Fibroblast of the aortic adventitia (primary cell): ENCODE measurements at regions not wholly inside any gene's neighbourhood (a gene's known extent, or its start where the extent isn't known, plus 50 kb on each side); places are given as distances from the start of the nearest gene placed in this dataset.

Experiments used
- DNase-seq: peaks from one replicate; pipeline ENCODE4 v3.0.0-alpha.2; 2010; ENCODE audit warnings: low read depth
- H3K4me3 ChIP-seq: 2 replicates; pipeline ENCODE4 v1.5.1; 2011; ENCODE audit warnings: low read depth, mild to moderate bottlenecking, control low read depth, low read length, moderate library complexity
- TF ChIP-seq, protein P1 (sequence below): IDR thresholded peaks from 2 replicates; pipeline ENCODE4 v1.5.1; 2011; ENCODE audit warnings: mild to moderate bottlenecking, low read length, control low read depth, inconsistent platforms; ENCODE audit not compliant: insufficient read depth

DNA sequence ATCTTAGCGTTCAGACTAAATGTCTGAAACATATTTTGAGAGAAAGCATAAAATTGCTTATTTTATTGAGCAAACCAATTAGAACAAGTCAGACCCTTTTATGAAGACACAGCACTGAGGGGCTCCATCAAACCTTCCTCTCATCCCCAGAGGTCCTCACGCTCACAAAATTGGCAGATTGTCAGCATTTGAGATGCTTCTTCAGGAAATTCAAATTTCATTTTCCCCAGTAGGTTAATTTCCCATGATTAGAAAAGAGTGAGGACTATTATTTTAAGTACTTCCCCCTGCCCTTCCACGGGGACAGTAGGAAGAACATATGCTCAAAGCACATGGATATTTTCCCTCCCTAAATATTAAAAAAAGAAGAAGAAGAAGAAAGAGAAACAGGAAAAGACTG lies 851.8 kb downstream of the BRD1 start:
- DNase-seq: no peak
- TF ChIP-seq, protein P1, sequence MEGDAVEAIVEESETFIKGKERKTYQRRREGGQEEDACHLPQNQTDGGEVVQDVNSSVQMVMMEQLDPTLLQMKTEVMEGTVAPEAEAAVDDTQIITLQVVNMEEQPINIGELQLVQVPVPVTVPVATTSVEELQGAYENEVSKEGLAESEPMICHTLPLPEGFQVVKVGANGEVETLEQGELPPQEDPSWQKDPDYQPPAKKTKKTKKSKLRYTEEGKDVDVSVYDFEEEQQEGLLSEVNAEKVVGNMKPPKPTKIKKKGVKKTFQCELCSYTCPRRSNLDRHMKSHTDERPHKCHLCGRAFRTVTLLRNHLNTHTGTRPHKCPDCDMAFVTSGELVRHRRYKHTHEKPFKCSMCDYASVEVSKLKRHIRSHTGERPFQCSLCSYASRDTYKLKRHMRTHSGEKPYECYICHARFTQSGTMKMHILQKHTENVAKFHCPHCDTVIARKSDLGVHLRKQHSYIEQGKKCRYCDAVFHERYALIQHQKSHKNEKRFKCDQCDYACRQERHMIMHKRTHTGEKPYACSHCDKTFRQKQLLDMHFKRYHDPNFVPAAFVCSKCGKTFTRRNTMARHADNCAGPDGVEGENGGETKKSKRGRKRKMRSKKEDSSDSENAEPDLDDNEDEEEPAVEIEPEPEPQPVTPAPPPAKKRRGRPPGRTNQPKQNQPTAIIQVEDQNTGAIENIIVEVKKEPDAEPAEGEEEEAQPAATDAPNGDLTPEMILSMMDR: no peak
- H3K4me3 ChIP-seq: no peak overlapping the region

DNA sequence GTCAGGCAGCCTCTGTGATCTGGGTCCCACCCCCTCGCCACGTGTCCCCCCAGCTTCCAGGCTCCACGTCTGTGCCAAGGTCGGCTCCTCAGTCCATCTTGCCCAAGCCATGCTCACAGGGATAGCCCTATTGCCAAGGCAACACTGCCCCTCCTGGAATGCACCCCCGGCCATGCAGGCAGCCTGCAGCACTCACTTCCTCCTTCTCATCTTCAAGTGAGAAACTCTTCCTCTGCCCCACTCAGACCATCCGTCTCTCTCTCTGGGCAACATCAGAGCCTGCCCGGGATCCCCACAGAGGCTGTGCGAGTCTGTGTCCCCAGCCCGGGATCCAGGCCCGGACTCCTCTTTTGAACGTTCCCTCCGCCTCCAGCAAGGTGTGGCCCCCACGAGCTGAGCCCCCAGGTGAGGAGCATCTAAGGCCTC lies 852.3 kb downstream of the BRD1 start:
- no peak overlapping the region for H3K4me3 ChIP-seq
- no peak for DNase-seq
- TF ChIP-seq, protein P1: no peak

DNA sequence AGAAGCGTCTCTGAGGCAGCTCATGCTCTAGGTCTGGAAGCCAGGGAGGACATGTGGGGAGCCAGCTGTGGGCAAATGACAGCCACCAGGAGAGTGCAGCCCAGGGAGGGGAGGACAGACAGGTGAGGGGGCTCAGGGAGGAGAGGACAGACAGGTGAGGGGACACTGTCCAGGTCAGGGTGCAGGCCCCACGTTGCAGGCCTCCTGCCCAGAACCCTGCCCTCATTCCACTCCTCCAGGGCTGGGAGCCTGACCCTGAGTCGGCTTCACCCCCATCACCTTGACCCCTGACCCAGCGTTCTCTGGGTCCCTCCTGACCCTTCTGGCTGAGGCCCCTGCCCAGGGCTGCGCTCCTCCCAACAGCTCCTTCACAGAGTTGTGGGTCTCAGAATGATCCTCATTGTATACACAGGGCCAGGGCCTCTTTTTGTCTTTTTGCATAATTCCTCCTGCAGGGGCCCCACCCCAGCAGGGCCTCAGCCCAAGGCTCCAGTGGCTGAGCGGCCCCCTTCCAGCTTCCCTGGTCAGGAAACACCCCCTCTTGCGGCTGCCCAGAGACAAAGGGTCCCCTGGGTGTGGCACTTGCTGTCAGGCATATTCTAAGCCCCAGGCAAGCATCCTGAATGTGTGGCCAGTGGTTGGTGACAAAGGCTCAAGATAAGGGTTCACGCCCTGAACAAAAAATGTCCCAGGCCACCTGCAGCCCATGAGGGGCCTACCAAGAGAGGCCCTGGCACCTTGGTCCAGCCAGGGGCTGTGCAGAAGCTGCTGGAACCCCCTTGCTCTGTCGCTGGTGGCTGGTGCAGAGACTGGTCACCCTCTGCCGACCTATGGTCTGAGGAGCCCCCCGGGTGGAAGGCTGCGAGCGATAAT lies 853.0 kb downstream of the BRD1 start:
- TF ChIP-seq, protein P1: no peak
- DNase-seq: no peak
- no peak overlapping the region for H3K4me3 ChIP-seq

DNA sequence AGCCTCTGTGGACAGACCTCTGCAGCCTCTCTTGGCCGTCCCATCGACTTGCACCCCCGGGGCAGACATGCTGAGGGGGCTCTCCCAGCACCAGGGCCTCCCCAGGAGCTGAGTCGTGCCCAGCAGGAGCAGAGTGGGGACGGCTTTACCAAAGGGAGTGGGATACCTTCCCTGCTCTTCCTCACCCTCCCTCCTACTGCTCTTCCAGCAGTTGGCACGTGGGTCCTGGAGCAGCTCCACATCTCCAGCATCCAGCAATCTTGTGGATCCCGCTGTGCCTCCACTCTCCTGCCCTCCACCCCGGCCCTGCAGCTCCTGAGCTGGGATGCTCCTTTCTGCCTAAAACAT lies 854.0 kb downstream of the BRD1 start:
- no peak overlapping the region for H3K4me3 ChIP-seq
- TF ChIP-seq, protein P1: no peak
- DNase-seq: no peak

DNA sequence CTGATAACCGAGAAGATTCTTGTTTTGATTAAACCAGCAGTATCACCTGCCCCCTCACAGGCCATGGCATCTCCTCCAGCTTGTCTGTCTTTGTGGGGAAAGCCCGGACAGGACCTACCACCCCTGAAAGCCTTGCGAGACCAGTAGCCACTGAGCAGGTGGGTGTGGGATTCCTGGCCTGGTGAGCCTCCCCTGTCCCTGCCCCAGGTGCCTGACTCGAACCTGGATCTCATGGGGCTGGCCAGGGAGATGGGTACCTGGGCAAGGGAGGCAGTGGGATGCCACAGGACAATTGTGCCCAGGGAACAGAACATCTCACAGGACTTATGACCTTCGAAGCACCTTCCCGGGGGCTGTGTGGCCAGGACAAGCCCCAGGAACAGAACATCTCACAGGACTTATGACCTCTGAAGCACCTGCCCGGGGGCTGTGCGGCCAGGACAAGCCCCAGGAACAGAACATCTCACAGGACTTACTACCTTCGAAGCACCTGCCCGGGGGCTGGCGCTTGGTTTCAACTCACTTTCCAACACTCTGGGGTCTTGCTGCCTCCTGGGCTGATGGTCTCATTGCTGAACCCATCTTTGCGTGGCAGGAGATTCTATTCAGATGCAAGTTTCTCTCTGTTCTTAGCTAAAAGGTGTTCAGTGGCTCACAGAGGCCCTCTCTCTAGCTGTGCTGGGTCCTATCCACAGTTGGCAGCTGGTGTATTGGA lies 854.5 kb downstream of the BRD1 start:
- no peak overlapping the region for H3K4me3 ChIP-seq
- TF ChIP-seq, protein P1: no peak
- DNase-seq: no peak

DNA sequence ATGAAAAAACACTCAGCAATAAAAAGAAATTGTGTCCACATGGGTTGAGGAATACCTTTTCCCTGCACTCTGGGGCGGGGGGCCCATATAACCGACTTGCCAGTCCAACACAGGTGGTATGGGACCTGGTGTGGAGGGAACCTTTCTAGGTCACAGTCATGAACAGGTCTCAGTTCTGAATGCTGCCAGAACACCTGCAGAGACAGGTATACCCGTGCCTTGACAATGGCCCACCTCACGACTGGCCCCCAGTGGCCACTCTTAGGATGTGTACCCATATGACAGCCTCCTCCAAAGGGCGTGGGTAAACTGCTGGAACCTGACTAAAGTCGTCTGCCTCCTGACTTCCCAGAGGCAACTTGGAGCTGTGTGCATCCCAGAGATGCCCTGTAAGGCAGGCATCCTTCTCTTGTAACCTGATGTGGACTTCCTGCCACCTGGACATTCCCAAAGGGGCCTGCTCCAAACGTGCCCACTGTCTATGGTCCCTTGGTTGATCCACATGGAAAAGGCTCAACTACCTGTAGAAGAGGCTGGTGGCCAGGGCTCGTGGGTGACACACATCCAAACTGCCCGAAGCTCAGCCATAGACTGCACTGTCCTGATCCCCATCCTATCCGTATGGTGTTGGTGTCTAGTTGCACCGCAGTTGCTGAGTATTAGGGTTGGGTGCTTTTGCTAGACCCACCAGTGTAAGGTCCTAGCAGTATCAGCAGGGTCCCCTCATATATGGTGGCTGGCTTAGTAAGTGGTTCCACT lies 859.3 kb downstream of the BRD1 start:
- TF ChIP-seq, protein P1: no peak
- DNase-seq: no peak
- no peak overlapping the region for H3K4me3 ChIP-seq
